NCI-H128 (cell line): ENCODE measurements at regions not wholly inside any gene's neighbourhood (a gene's known extent, or its start where the extent isn't known, plus 50 kb on each side); places are given as distances from the start of the nearest gene placed in this dataset.
"Not testable (repeated sequence)": the region's sequence is repeated elsewhere in the genome, so short reads cannot be mapped to it uniquely, and the experiment has no call there.

Source experiments
- DNase-seq: peaks from one replicate; lab custom pipeline; 2025; ENCODE audit not compliant: unreplicated experiment; lab: John Stamatoyannopoulos, UW

DNA sequence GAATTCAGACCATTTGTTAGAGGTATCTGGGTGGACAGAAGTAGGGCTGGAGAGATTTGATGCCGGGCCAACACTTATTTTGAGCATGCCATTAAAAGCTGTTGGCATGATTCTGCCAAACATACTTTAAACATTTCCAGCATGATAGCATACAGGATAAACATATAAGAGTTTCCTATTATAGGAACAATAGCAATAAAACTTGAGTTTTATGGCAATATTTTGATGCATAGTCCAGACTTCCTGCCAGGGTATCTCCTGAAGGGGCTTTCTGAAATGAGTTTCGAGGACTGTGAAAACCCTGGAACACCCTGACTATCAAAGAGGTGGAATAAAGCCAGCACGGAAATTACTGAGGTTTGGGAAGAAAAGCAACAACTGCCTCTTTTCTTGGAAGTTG, 1398.0 kb upstream of the NXPH2 start:
- DNase-seq: no peak

- DNase-seq: no peak
Measured at GRCh38 chr2:140177086-140177485, 1396.9 kb upstream of the NXPH2 start.

- DNase-seq: no peak
Measured at GRCh38 chr2:140173790-140174189, 1393.6 kb upstream of the NXPH2 start.

DNA sequence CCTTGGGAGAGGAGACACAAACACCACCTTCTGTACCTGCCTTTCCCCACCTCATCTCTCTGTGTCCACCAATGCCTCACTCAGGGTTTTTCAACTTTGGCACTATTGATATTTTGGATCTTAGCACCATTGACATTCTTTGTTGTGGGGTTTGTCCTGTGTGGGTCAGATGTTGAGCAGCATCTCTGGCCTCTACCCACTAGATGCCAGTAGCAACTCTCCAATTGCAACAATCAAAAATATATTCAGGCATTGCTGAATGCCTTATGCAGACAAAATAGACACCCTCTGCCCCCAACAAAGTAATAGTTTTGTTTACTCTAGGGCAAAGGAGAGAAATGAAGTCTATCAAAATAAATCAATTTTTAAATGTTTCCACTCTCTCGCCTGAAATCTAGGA, 1384.3 kb upstream of the NXPH2 start:
- DNase-seq: no peak

DNA sequence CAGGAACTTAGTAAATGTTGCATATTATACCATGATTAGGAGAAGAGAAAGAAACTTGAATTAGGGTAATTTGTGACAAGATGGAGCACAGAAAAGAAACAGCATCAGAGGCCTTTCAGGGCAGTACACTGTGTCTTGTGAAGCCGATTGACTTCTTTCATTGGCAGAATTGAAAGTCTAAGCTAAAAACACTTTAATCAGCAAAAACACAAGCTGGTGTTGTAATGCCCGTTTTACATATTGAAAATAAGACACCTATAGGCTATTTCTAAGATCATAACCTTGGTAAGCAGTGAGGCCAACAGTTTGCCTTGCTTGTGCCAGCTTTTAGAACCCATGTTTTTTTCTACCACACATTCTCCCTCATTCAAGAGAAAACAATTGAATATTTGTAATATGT, 1378.1 kb upstream of the NXPH2 start:
- no peak for DNase-seq

- no peak for DNase-seq
Measured at GRCh38 chr2:140157816-140158215, 1377.6 kb upstream of the NXPH2 start.

DNA sequence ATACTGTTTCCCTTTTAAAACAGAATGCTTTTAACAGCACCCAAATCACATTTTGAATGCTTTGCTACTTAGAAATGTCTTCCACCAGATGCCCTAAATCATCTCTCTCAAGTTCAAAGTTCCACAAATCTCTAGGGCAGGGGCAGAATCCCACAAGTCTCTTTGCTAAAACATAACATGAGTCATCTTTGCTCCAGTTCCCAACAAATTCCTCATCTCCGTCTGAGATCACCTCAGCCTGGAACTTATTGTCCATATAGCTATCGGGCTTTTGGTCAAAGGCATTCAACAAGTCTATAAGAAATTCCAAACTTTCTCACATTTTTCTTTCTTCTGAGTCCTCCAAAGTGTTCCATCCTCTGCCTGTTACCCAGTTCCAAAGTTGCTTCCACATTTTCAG, 1374.5 kb upstream of the NXPH2 start:
- DNase-seq: no peak

GRCh38 chr2:140154271-140154670, 1374.1 kb upstream of the NXPH2 start:
- no peak for DNase-seq

DNA sequence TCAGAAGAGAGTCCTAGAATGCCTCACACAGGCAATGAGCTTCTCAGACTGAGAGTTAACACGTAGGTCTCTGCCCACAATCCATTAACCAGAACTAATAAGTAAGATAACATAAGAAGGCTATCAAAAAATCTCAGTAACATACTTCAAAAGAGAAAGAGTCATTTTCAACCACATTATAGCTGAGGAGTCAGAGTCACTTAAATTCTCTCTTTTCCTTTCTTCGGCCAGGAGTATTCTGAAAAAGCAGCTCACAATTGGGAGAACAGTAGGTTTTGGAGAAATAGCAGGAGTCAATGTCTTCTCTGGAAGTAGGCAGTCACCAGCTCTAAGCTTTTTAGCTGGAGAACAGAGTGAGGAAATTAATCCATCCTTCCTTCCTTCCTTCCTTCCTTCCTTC, 1364.4 kb upstream of the NXPH2 start:
- no peak for DNase-seq

DNA sequence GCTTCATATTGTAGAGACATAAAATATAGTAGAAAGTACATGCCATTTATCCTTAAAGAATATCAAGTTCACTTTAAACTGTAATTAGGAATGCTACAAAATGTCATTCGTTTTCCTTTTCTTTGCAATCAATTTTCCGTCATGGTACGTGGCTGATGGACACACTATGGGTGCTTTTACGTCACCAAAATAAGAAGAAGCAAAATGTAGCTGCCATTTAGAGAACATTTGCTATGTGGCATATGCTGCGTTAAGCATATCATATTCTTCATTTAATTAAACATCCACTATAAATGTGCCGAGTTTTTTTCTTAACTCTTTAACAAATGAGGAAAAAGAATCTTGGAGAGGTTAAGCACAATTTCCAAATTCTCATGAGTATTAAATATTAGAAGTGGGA, 1358.5 kb upstream of the NXPH2 start:
- DNase-seq: no peak

- DNase-seq: no peak
Measured at GRCh38 chr2:140136861-140137260, 1356.7 kb upstream of the NXPH2 start.

GRCh38 chr2:140136366-140136765, 1356.2 kb upstream of the NXPH2 start:
- no peak for DNase-seq

DNA sequence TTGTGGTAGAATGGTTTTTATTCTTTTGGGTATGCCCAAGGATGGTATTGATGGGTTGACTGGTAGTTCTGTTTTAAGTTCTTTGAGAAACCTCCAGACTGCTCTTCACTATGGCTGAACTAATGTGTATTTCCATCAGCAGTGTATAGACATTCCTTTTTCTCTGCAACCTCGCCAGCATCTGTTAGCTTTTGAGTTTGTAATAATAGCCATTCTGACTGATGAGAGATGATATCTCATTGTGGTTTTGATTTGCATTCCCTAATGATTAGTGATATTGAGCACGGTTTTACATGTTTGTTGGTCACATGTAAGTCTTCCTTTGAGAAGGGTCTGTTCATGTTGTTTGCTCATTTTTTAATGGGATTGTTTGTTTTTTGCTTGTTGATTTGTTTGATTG, 1348.7 kb upstream of the NXPH2 start:
- DNase-seq: no peak

DNA sequence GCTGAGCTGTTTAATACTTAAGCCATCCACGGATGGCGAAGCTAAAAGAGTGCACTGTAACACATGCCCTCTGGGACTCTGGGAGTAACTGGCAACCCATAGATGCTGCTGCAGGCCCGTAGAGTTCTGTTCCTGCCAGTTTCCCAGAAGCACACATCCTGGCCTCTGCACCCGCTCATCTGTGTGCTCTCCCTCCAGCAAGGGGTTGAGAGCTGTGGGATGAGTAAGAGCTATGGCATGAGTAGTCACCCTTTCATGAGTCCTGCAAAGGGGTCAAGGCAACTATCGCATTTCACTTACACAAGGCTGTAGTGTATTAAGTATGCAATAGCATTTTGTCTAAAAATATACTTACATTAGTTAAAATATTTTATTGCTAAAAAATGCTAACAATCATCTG, 1341.8 kb upstream of the NXPH2 start:
- no peak for DNase-seq

DNA sequence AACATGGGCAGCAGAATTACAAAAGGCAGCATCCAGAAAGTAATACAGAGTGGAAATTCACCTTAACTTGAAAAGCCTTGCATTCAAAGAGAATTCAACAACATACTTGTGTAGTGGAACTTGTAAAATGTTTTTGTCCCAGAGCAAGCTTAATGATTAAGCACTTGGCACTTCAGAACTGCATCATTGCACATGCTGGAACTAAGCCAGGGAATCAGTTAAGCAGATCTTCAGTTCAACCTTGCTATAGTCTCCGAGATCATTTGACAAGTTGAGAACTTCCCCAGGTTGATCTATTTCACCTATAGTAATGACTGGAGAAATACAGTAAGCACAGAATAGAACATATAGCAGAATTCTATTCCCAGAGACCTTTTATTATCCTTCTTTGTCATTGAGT, 1337.2 kb upstream of the NXPH2 start:
- DNase-seq: no peak

- no peak for DNase-seq
Measured at GRCh38 chr2:140108706-140109475, 1328.7 kb upstream of the NXPH2 start.

DNA sequence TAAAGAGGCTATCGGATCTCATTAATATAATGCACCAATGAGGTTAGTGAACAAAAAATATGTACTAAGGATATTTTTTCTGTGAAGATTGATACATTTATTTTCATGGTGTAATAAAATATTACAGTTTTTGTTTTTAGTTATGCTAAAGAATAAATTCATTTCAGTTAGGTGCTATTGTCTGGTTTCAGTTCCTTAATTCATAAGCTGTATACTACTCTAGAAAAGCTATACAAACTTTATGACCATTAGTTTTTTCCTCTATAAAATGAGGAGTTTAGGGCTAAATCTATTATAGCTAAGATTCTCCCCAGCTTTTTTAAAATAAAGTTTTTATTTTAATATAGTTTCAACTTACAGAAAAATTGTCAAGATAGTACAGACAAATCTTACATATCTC, 1311.7 kb upstream of the NXPH2 start:
- no peak for DNase-seq

GRCh38 chr2:140086964-140087363, 1306.8 kb upstream of the NXPH2 start:
- DNase-seq: no peak

- DNase-seq: no peak
Measured at GRCh38 chr2:140085674-140086073, 1305.5 kb upstream of the NXPH2 start.

GRCh38 chr2:140079038-140079437, 1298.8 kb upstream of the NXPH2 start:
- DNase-seq: no peak

GRCh38 chr2:140076164-140076563, 1296.0 kb upstream of the NXPH2 start:
- DNase-seq: no peak

DNA sequence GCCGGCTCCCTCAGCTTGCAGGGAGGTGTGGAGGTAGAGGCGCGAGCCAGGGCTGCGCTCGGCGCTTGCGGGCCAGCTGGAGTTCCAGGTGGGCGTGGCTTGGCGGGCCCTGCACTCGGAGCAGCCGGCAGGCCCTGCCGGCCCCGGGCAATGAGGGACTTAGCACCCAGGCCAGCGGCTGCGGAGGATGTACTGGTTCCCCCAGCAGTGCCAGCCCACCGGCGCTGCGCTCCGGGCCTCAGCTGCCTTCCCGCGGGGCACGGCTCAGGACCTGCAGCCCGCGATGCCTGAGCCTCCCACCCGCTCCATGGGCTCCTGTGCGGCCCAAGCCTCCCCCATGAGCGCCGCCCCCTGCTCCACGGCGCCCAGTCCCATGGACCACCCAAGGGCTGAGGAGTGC, 1293.6 kb upstream of the NXPH2 start:
- DNase-seq: not testable (repeated sequence)

DNA sequence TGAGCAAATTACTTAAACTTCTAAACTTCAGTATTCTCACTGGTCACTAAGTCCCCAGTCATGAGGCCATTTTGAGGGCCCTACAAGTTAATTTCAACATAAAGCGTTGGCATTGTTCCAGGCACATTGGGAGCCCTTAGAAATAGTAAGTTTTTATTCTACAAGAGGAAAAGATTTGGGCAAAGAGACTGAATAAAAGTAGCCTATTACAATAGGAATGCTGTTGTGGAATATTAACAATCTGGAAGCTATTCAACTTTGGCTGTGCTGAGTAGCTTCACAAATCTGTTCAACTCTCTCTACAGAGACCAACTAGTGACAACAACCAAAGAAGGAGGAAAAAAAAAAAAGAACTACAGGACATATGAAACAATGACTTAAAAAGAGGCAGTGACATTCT, 1287.5 kb upstream of the NXPH2 start:
- no peak for DNase-seq
